Activated CD4-positive, alpha-beta T cell treated with anti-CD3 and anti-CD28 coated beads for 48 hours (primary cell): ENCODE measurements at regions not wholly inside any gene's neighbourhood (a gene's known extent, or its start where the extent isn't known, plus 50 kb on each side); places are given as distances from the start of the nearest gene placed in this dataset.

Source experiments
- DNase-seq: peaks from one replicate; pipeline ENCODE4 v3.0.0-alpha.2; 2020

GRCh38 chr14:82390586-82390985 is 856.9 kb upstream of the SEL1L start:
- no peak for DNase-seq

GRCh38 chr14:82394916-82395315 is 861.3 kb upstream of the SEL1L start:
- DNase-seq: no peak

GRCh38 chr14:82398256-82398655 is 864.6 kb upstream of the SEL1L start:
- no peak for DNase-seq

- no peak for DNase-seq
Measured at GRCh38 chr14:82403987-82404386, 870.3 kb upstream of the SEL1L start.

GRCh38 chr14:82410064-82410463 is 876.4 kb upstream of the SEL1L start:
- DNase-seq: no peak

GRCh38 chr14:82411298-82411697 is 877.6 kb upstream of the SEL1L start:
- DNase-seq: no peak

GRCh38 chr14:82412545-82412944 is 878.9 kb upstream of the SEL1L start:
- no peak for DNase-seq

GRCh38 chr14:82414853-82415539 is 881.3 kb upstream of the SEL1L start:
- no peak for DNase-seq

- no peak for DNase-seq
Measured at GRCh38 chr14:82419933-82420332, 886.3 kb upstream of the SEL1L start.

GRCh38 chr14:82420871-82421270 is 887.2 kb upstream of the SEL1L start:
- no peak for DNase-seq

GRCh38 chr14:82421286-82421685 is 887.6 kb upstream of the SEL1L start:
- DNase-seq: no peak

- no peak for DNase-seq
Measured at GRCh38 chr14:82422230-82422629, 888.6 kb upstream of the SEL1L start.

GRCh38 chr14:82425261-82425660 is 891.6 kb upstream of the SEL1L start:
- no peak for DNase-seq

- no peak for DNase-seq
Measured at GRCh38 chr14:82431031-82431430, 897.4 kb upstream of the SEL1L start.

- no peak for DNase-seq
Measured at GRCh38 chr14:82432301-82433105, 898.9 kb upstream of the SEL1L start.

- DNase-seq: no peak
Measured at GRCh38 chr14:82438436-82438835, 904.8 kb upstream of the SEL1L start.

- no peak for DNase-seq
Measured at GRCh38 chr14:82441270-82441669, 907.6 kb upstream of the SEL1L start.

GRCh38 chr14:82445810-82446570 is 912.3 kb upstream of the SEL1L start:
- DNase-seq: no peak

GRCh38 chr14:82447586-82447985 is 913.9 kb upstream of the SEL1L start:
- no peak for DNase-seq

GRCh38 chr14:82449926-82450468 is 916.3 kb upstream of the SEL1L start:
- DNase-seq: no peak

- DNase-seq: no peak
Measured at GRCh38 chr14:82451675-82452074, 918.0 kb upstream of the SEL1L start.

- no peak for DNase-seq
Measured at GRCh38 chr14:82482345-82482744, 948.7 kb upstream of the SEL1L start.

GRCh38 chr14:82488473-82488872 is 954.8 kb upstream of the SEL1L start:
- DNase-seq: no peak
